ENCODE measurements at regions not wholly inside any gene's neighbourhood (a gene's known extent, or its start where the extent isn't known, plus 50 kb on each side); places are given as distances from the start of the nearest gene placed in this dataset.

GRCh38 chr18:28760299-28760698 is 583.4 kb upstream of the CDH2 start:
- no peak for DNase-seq (ENCODE audit: extremely low read depth, low read depth)
- TF ChIP-seq CTCF (IDR thresholded peaks at IDR 0.05; ENCODE audit: low read depth, low read length), result no peak

GRCh38 chr18:28757466-28758008 is 580.6 kb upstream of the CDH2 start:
- no peak for TF ChIP-seq CTCF (IDR thresholded peaks at IDR 0.05; ENCODE audit: low read depth, low read length)
- no peak for DNase-seq (ENCODE audit: extremely low read depth, low read depth)

- DNase-seq (ENCODE audit: extremely low read depth, low read depth), result no peak
- no peak for TF ChIP-seq CTCF (IDR thresholded peaks at IDR 0.05; ENCODE audit: low read depth, low read length)
These were observed 566.2 kb upstream of the CDH2 start for GRCh38 chr18:28743115-28743514.

- no peak for DNase-seq (ENCODE audit: extremely low read depth, low read depth)
- TF ChIP-seq CTCF (IDR thresholded peaks at IDR 0.05; ENCODE audit: low read depth, low read length), result no peak
These were observed 563.6 kb upstream of the CDH2 start for GRCh38 chr18:28740575-28740974.

- TF ChIP-seq CTCF (IDR thresholded peaks at IDR 0.05; ENCODE audit: low read depth, low read length), result no peak
- no peak for DNase-seq (ENCODE audit: extremely low read depth, low read depth)
These were observed 560.0 kb upstream of the CDH2 start for GRCh38 chr18:28736951-28737350.

GRCh38 chr18:28736223-28736622 is 559.3 kb upstream of the CDH2 start:
- TF ChIP-seq CTCF (IDR thresholded peaks at IDR 0.05; ENCODE audit: low read depth, low read length), result no peak
- DNase-seq (ENCODE audit: extremely low read depth, low read depth), result no peak

- peak; percentile 56 for DNase-seq (ENCODE audit: extremely low read depth, low read depth)
- no peak for TF ChIP-seq CTCF (IDR thresholded peaks at IDR 0.05; ENCODE audit: low read depth, low read length)
These were observed 558.8 kb upstream of the CDH2 start for GRCh38 chr18:28735731-28736130.
